Choroid plexus epithelial cell (primary cell): ENCODE measurements at regions not wholly inside any gene's neighbourhood (a gene's known extent, or its start where the extent isn't known, plus 50 kb on each side); places are given as distances from the start of the nearest gene placed in this dataset.

Source experiments
- DNase-seq: peaks from one replicate; pipeline ENCODE4 v3.0.0-alpha.2; 2010; ENCODE audit warnings: low read depth
- H3K4me3 ChIP-seq: 2 replicates; pipeline ENCODE4 v1.5.1; 2011; ENCODE audit warnings: low read depth, mild to moderate bottlenecking, control low read depth, low read length, moderate library complexity
- CTCF ChIP-seq: conservative IDR thresholded peaks from 2 replicates; pipeline ENCODE4 v1.5.1; 2011; ENCODE audit warnings: low read depth, mild to moderate bottlenecking, control low read depth, inconsistent platforms, low read length, moderate library complexity

GRCh38 chr3:1703169-1703568, 395.5 kb upstream of the CNTN4 start:
- TF ChIP-seq CTCF, result no peak
- H3K4me3 ChIP-seq, result no peak overlapping the region
- DNase-seq, result no peak

- no peak for TF ChIP-seq CTCF
- DNase-seq, result no peak
- H3K4me3 ChIP-seq, result no peak overlapping the region
Observed at GRCh38 chr3:1710663-1711062, 388.0 kb upstream of the CNTN4 start.

GRCh38 chr3:1717524-1717923, 381.1 kb upstream of the CNTN4 start:
- DNase-seq, result no peak
- TF ChIP-seq CTCF, result no peak
- no peak overlapping the region for H3K4me3 ChIP-seq

- no peak for DNase-seq
- no peak for TF ChIP-seq CTCF
- no peak overlapping the region for H3K4me3 ChIP-seq
Observed at GRCh38 chr3:1723726-1724125, 374.9 kb upstream of the CNTN4 start.

- DNase-seq, result no peak
- no peak overlapping the region for H3K4me3 ChIP-seq
- no peak for TF ChIP-seq CTCF
Observed at GRCh38 chr3:1726741-1727140, 371.9 kb upstream of the CNTN4 start.

GRCh38 chr3:1727242-1727641, 371.4 kb upstream of the CNTN4 start:
- DNase-seq, result no peak
- no peak for TF ChIP-seq CTCF
- H3K4me3 ChIP-seq, result no peak overlapping the region

GRCh38 chr3:1728510-1728909, 370.2 kb upstream of the CNTN4 start:
- TF ChIP-seq CTCF, result no peak
- no peak for DNase-seq

More at GRCh38 chr3:1728510-1728909, 370.2 kb upstream of the CNTN4 start:
- H3K4me3 ChIP-seq, result no peak overlapping the region
